Breast epithelium (tissue), 3 donors: ENCODE measurements at regions not wholly inside any gene's neighbourhood (a gene's known extent, or its start where the extent isn't known, plus 50 kb on each side); places are given as distances from the start of the nearest gene placed in this dataset.

Experiments
- POLR2AphosphoS5 ChIP-seq, 3 donors: sonication (generic); formaldehyde crosslinking; IDR thresholded peaks; one replicate each; pipeline ENCODE4 v1.6.1; 2017; ENCODE audit warnings: antibody characterized with exemption in 3 of 3
- TF ChIP-seq, protein P1 (sequence below), 3 donors: fragments of 450-650 bp; IDR thresholded peaks; one replicate each; pipeline ENCODE4 v1.5.1; 2016 to 2017; ENCODE audit warnings: antibody characterized with exemption in 3 of 3, mild to moderate bottlenecking in 3 of 3, moderate library complexity in 3 of 3

- TF ChIP-seq, protein P1, sequence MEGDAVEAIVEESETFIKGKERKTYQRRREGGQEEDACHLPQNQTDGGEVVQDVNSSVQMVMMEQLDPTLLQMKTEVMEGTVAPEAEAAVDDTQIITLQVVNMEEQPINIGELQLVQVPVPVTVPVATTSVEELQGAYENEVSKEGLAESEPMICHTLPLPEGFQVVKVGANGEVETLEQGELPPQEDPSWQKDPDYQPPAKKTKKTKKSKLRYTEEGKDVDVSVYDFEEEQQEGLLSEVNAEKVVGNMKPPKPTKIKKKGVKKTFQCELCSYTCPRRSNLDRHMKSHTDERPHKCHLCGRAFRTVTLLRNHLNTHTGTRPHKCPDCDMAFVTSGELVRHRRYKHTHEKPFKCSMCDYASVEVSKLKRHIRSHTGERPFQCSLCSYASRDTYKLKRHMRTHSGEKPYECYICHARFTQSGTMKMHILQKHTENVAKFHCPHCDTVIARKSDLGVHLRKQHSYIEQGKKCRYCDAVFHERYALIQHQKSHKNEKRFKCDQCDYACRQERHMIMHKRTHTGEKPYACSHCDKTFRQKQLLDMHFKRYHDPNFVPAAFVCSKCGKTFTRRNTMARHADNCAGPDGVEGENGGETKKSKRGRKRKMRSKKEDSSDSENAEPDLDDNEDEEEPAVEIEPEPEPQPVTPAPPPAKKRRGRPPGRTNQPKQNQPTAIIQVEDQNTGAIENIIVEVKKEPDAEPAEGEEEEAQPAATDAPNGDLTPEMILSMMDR (IDR thresholded peaks at IDR 0.05): no peak
- TF ChIP-seq POLR2AphosphoS5 (IDR thresholded peaks at IDR 0.05): no peak
Measured at GRCh38 chr6:167471548-167471930, 146.7 kb downstream of the TTLL2 start.
